Ishikawa (cell line): ENCODE measurements at regions not wholly inside any gene's neighbourhood (a gene's known extent, or its start where the extent isn't known, plus 50 kb on each side); places are given as distances from the start of the nearest gene placed in this dataset.

Source experiments
- EGR1 ChIP-seq: IDR thresholded peaks from 2 replicates; pipeline ENCODE4 v1.6.1; 2012
- EP300 ChIP-seq: IDR thresholded peaks from 2 replicates; pipeline ENCODE4 v1.6.1; 2012; ENCODE audit warnings: borderline replicate concordance
- MAX ChIP-seq: IDR thresholded peaks from 2 replicates; pipeline ENCODE4 v1.6.1; 2012
- RAD21 ChIP-seq: IDR thresholded peaks from 2 replicates; pipeline ENCODE4 v1.6.1; 2012; ENCODE audit warnings: low read depth
- REST ChIP-seq: IDR thresholded peaks from 2 replicates; pipeline ENCODE4 v1.6.1; 2012; ENCODE audit warnings: low read depth, mild to moderate bottlenecking
- TCF12 ChIP-seq: IDR thresholded peaks from 2 replicates; pipeline ENCODE4 v1.6.1; 2012; ENCODE audit warnings: low read depth
- TEAD4 ChIP-seq: IDR thresholded peaks from 2 replicates; pipeline ENCODE4 v1.6.1; 2012
- YY1 ChIP-seq: IDR thresholded peaks from 2 replicates; pipeline ENCODE4 v1.6.1; 2012; ENCODE audit warnings: low read depth
- ZBTB7A ChIP-seq: IDR thresholded peaks from 2 replicates; pipeline ENCODE4 v1.6.1; 2012; ENCODE audit warnings: low read depth

GRCh38 chr2:128812183-128812940 is 493.7 kb upstream of the HS6ST1 start:
- TF ChIP-seq EP300 = no peak
- TF ChIP-seq MAX = no peak
- TF ChIP-seq TCF12 = no peak
- TF ChIP-seq RAD21 = no peak
- no peak for TF ChIP-seq TEAD4
- no peak for TF ChIP-seq YY1
- no peak for TF ChIP-seq REST
- no peak for TF ChIP-seq EGR1
- no peak for TF ChIP-seq ZBTB7A
